Tibial nerve (tissue), 4 donors: ENCODE measurements at regions not wholly inside any gene's neighbourhood (a gene's known extent, or its start where the extent isn't known, plus 50 kb on each side); places are given as distances from the start of the nearest gene placed in this dataset.

Experiments used
- DNase-seq, 2 donors: peaks; one replicate each; pipeline ENCODE4 v3.0.0-alpha.2; 2019; ENCODE audit warnings: low spot score in 2 of 2
- H3K27ac ChIP-seq, 4 donors: fragments of 200-600 bp; sonication (generic) in 3 of 4; one replicate each; pipeline ENCODE4 v1.5.1; 2017 to 2019; ENCODE audit warnings: mild to moderate bottlenecking in 1 of 4
- H3K27me3 ChIP-seq, 2 donors: fragments of 200-600 bp; sonication (generic) in 1 of 2; one replicate each; pipeline versions ENCODE4 v1.5.1 to v1.6.0; 2017 to 2019
- H3K36me3 ChIP-seq, 3 donors: fragments of 200-600 bp; sonication (generic); one replicate each; pipeline ENCODE4 v1.5.1; 2018 to 2019
- H3K4me1 ChIP-seq, 4 donors: fragments of 200-600 bp; sonication (generic) in 3 of 4; one replicate each; pipeline ENCODE4 v1.5.1; 2017 to 2019
- H3K4me3 ChIP-seq, 4 donors: fragments of 200-600 bp; sonication (generic) in 3 of 4; one replicate each; pipeline ENCODE4 v1.5.1; 2017 to 2019; ENCODE audit warnings: mild to moderate bottlenecking in 1 of 4, moderate library complexity in 1 of 4
- H3K9me3 ChIP-seq, 4 donors: fragments of 200-600 bp; sonication (generic) in 3 of 4; one replicate each; pipeline ENCODE4 v1.5.1; 2017 to 2019
- CTCF ChIP-seq, 5 experiments: fragments of 200-600 bp in 3 of 5; fragments of 450-650 bp in 2 of 5; sonication (generic) in 3 of 5; IDR thresholded peaks; one replicate each; pipeline ENCODE4 v1.5.1; 2016 to 2019; ENCODE audit warnings: antibody characterized with exemption in 5 of 5, mild to moderate bottlenecking in 3 of 5, moderate library complexity in 2 of 5
- EP300 ChIP-seq, 2 donors: sonication (generic); formaldehyde crosslinking; IDR thresholded peaks; one replicate each; pipeline ENCODE4 v1.6.1; 2017; ENCODE audit warnings: antibody characterized with exemption in 2 of 2, mild to moderate bottlenecking in 1 of 2
- POLR2A ChIP-seq, 2 donors: fragments of 450-650 bp; IDR thresholded peaks; one replicate each; pipeline ENCODE4 v1.6.1; 2017; ENCODE audit warnings: antibody characterized with exemption in 2 of 2, mild to moderate bottlenecking in 2 of 2, moderate library complexity in 2 of 2
- WGBS, 2 donors: methylation state at CpG; one replicate each; pipeline ENCODE4 v1.1.5; 2018; 5-methylcytosine and 5-hydroxymethylcytosine counted together

GRCh38 chr7:40996233-40996677 lies 706.6 kb downstream of the INHBA start:
- Histone ChIP-seq H3K36me3 (no peaks in the 10 kb centered on the region), H3K27ac (no peak overlapping the region), H3K4me3 (no peak overlapping the region), H3K9me3 (no peaks in the 10 kb centered on the region), H3K27me3 (no peaks in the 10 kb centered on the region), H3K4me1 (peaks cover 0 to 10% (median 0%) of the 10 kb centered on the region in 4 donors)
- 40 to 52% methylated on average over 5 of the region's 5 CpGs for WGBS, 2 donors
- DNase-seq = no peak
- TF ChIP-seq EP300 (IDR thresholded peaks at IDR 0.05) (no peak), CTCF (IDR thresholded peaks at IDR 0.05) (no peak), POLR2A (IDR thresholded peaks at IDR 0.05) (no peak)

GRCh38 chr7:40990841-40991240 lies 712.0 kb downstream of the INHBA start:
- H3K4me3 ChIP-seq = no peak overlapping the region
- no peaks in the 10 kb centered on the region for H3K27me3 ChIP-seq
- no peaks in the 10 kb centered on the region for H3K4me1 ChIP-seq
- no peaks in the 10 kb centered on the region for H3K9me3 ChIP-seq
- DNase-seq = no peak
- no peak overlapping the region for H3K27ac ChIP-seq
- 90 to 92% methylated on average over 3 of the region's 3 CpGs for WGBS, 2 donors
- H3K36me3 ChIP-seq = no peaks in the 10 kb centered on the region
- TF ChIP-seq CTCF (IDR thresholded peaks at IDR 0.05) (no peak), EP300 (IDR thresholded peaks at IDR 0.05) (no peak), POLR2A (IDR thresholded peaks at IDR 0.05) (no peak)

- WGBS, 2 donors = 90 to 96% methylated on average over 2 of the region's 2 CpGs
- H3K9me3 ChIP-seq = no peaks in the 10 kb centered on the region
- no peaks in the 10 kb centered on the region for H3K36me3 ChIP-seq
- H3K4me3 ChIP-seq = no peak overlapping the region
- no peaks in the 10 kb centered on the region for H3K27me3 ChIP-seq
- no peak overlapping the region for H3K27ac ChIP-seq
- H3K4me1 ChIP-seq = no peaks in the 10 kb centered on the region
- TF ChIP-seq EP300 (IDR thresholded peaks at IDR 0.05) = no peak
- no peak for TF ChIP-seq POLR2A (IDR thresholded peaks at IDR 0.05)
- no peak for TF ChIP-seq CTCF (IDR thresholded peaks at IDR 0.05)
- no peak for DNase-seq
These were observed 715.3 kb downstream of the INHBA start for GRCh38 chr7:40987571-40987970.

GRCh38 chr7:40986351-40986873 lies 716.5 kb downstream of the INHBA start:
- no peaks in the 10 kb centered on the region for H3K4me1 ChIP-seq
- no peak overlapping the region for H3K4me3 ChIP-seq

GRCh38 chr7:40983111-40983510 lies 719.8 kb downstream of the INHBA start:
- peak overlapping the region in 2 of 4 donors; percentile 34 to 42 for H3K27ac ChIP-seq
- H3K36me3 ChIP-seq = no peaks in the 10 kb centered on the region

More at GRCh38 chr7:40986351-40986873, 716.5 kb downstream of the INHBA start:
- Histone ChIP-seq H3K9me3 (no peaks in the 10 kb centered on the region), H3K27ac (peak overlapping the region in 1 of 4 donors; percentile 41), H3K36me3 (no peaks in the 10 kb centered on the region), H3K27me3 (no peaks in the 10 kb centered on the region)
- WGBS, 2 donors = 64 to 68% methylated on average over 7 of the region's 7 CpGs
- TF ChIP-seq POLR2A (IDR thresholded peaks at IDR 0.05) = no peak
- peak in 1 of 2 donors; percentile 52 for TF ChIP-seq EP300 (IDR thresholded peaks at IDR 0.05)
- no peak for DNase-seq

More at GRCh38 chr7:40983111-40983510, 719.8 kb downstream of the INHBA start:
- no peak for TF ChIP-seq CTCF (IDR thresholded peaks at IDR 0.05)
- no peak for TF ChIP-seq POLR2A (IDR thresholded peaks at IDR 0.05)
- TF ChIP-seq EP300 (IDR thresholded peaks at IDR 0.05) = peak in 1 of 2 donors; percentile 59
- DNase-seq = peak in 1 of 2 donors; percentile 23
- no peak overlapping the region for H3K4me3 ChIP-seq
- H3K27me3 ChIP-seq = no peaks in the 10 kb centered on the region
- H3K9me3 ChIP-seq = no peaks in the 10 kb centered on the region
- H3K4me1 ChIP-seq = no peaks in the 10 kb centered on the region
- WGBS, 2 donors = 68 to 71% methylated on average over 4 to 5 of the region's 5 CpGs
